Endothelial cell of umbilical vein (primary cell): ENCODE measurements at regions not wholly inside any gene's neighbourhood (a gene's known extent, or its start where the extent isn't known, plus 50 kb on each side); places are given as distances from the start of the nearest gene placed in this dataset.

ENCODE experiments used
- BruUV-seq: library from RNA; stranded (reverse); fragments of 400-500 nt; replicated peaks from 2 replicates; lab custom pipeline; 2021; lab: Mats Ljungman, UMichigan
- CTCF ChIA-PET: fragments of 300-600, 350-600 bp; sonication (Branson Sonifier 250); formaldehyde crosslinking; loops from one replicate; lab custom pipeline; 2021; ENCODE audit warnings: antibody characterized with exemption, inconsistent platforms; lab: Charles Lee
- POLR2A ChIA-PET: fragments of 300-600, 350-600 bp; sonication (Branson Sonifier 250); formaldehyde crosslinking; loops from one replicate; lab custom pipeline; 2021; ENCODE audit warnings: antibody characterized with exemption, inconsistent platforms; lab: Charles Lee
- DNase-seq: peaks from one replicate; pipeline ENCODE4 v3.0.0-alpha.2; 2011; ENCODE audit warnings: low read depth, low spot score
- FAIRE-seq: peaks from 2 replicates; lab custom pipeline; 2011; peaks lifted over from hg19 to GRCh38; lab: Jason Lieb, UNC
- H2AFZ ChIP-seq: 2 replicates; pipeline ENCODE4 v1.6.0; 2012; ENCODE audit warnings: low read depth, low read length, control low read depth, inconsistent platforms
- H3K27ac ChIP-seq: 2 replicates; pipeline ENCODE4 v1.5.1; 2011; ENCODE audit warnings: low read depth, mild to moderate bottlenecking, control low read depth, low read length, moderate library complexity; ENCODE audit not compliant: insufficient read depth
- H3K27me3 ChIP-seq, 2 experiments: 2 replicates each; pipeline versions ENCODE4 v1.6.0 to v1.6.1; 2011; ENCODE audit warnings: low read length in 2 of 2, mixed read lengths in 1 of 2; ENCODE audit not compliant: control insufficient read depth in 2 of 2, insufficient read depth in 2 of 2
- H3K36me3 ChIP-seq, 2 experiments: 2 replicates in 1 of 2; 3 replicates in 1 of 2; pipeline ENCODE4 v1.5.1; 2011; ENCODE audit warnings: low read length in 2 of 2, mild to moderate bottlenecking in 1 of 2, moderate library complexity in 1 of 2; ENCODE audit not compliant: control insufficient read depth in 2 of 2, insufficient read depth in 2 of 2; ENCODE audit errors: extremely low read depth in 1 of 2
- H3K4me1 ChIP-seq: 3 replicates; pipeline ENCODE4 v1.5.1; 2011; ENCODE audit warnings: mild to moderate bottlenecking, low read length; ENCODE audit not compliant: control insufficient read depth, insufficient read depth; ENCODE audit errors: extremely low read depth
- H3K4me2 ChIP-seq: 2 replicates; pipeline ENCODE4 v1.6.1; 2011; ENCODE audit warnings: low read length, control low read depth, mixed read lengths; ENCODE audit not compliant: insufficient read depth
- H3K4me3 ChIP-seq, 3 experiments: fragments of 200-600 bp in 1 of 3; sonication (generic), shearing (Covaris generic) in 1 of 3; replicated peaks in 1 of 3; 2 replicates each; pipeline ENCODE4 v1.5.1; 2011 to 2016; ENCODE audit warnings: control low read depth in 3 of 3, low read length in 3 of 3, mild to moderate bottlenecking in 2 of 3, inconsistent platforms in 1 of 3, low read depth in 1 of 3, moderate library complexity in 1 of 3; ENCODE audit not compliant: insufficient read depth in 1 of 3
- H3K79me2 ChIP-seq: 2 replicates; pipeline ENCODE4 v1.6.0; 2012; ENCODE audit warnings: low read length, inconsistent platforms; ENCODE audit not compliant: control insufficient read depth, insufficient read depth
- H3K9ac ChIP-seq: replicated peaks from 2 replicates; pipeline ENCODE3; 2011; ENCODE audit warnings: low read length, control low read depth; ENCODE audit not compliant: insufficient read depth; ENCODE audit errors: extremely low read depth
- H3K9me1 ChIP-seq: replicated peaks from 3 replicates; pipeline ENCODE4 v1.6.0; 2011; ENCODE audit warnings: mild to moderate bottlenecking, low read length; ENCODE audit not compliant: control insufficient read depth, insufficient read depth; ENCODE audit errors: extremely low read depth
- H3K9me3 ChIP-seq: replicated peaks from 2 replicates; pipeline ENCODE4 v1.5.1; 2012; ENCODE audit warnings: low read length, inconsistent platforms; ENCODE audit not compliant: control insufficient read depth, insufficient read depth
- H4K20me1 ChIP-seq: replicated peaks from 2 replicates; pipeline ENCODE3; 2011; ENCODE audit warnings: mild to moderate bottlenecking, low read length; ENCODE audit not compliant: control insufficient read depth, insufficient read depth; ENCODE audit errors: extremely low read depth
- EZH2 ChIP-seq: IDR thresholded peaks from 2 replicates; pipeline ENCODE4 v1.6.1; 2012; ENCODE audit warnings: borderline replicate concordance, low read depth, mild to moderate bottlenecking, moderate library complexity, low read length, inconsistent platforms; ENCODE audit not compliant: severe bottlenecking
- FOS ChIP-seq: IDR thresholded peaks from 2 replicates; pipeline ENCODE4 v1.6.1; 2011; ENCODE audit warnings: mild to moderate bottlenecking, low read length, moderate library complexity, borderline replicate concordance; ENCODE audit not compliant: insufficient read depth
- GATA2 ChIP-seq: IDR thresholded peaks from 2 replicates; pipeline ENCODE4 v1.7.0; 2011; ENCODE audit warnings: low read depth, mild to moderate bottlenecking, moderate library complexity, mixed read lengths, low read length; ENCODE audit not compliant: insufficient read length, insufficient read depth
- JUN ChIP-seq: IDR thresholded peaks from 2 replicates; pipeline ENCODE4 v1.6.1; 2011; ENCODE audit warnings: borderline replicate concordance, low read depth; ENCODE audit not compliant: insufficient read length, insufficient read depth
- MYC ChIP-seq: IDR thresholded peaks from one replicate; pipeline ENCODE4 v1.6.1; 2011; ENCODE audit warnings: mild to moderate bottlenecking, low read depth, low read length
- POLR2A ChIP-seq: IDR thresholded peaks from 2 replicates; pipeline ENCODE4 v1.6.1; 2012; ENCODE audit warnings: low read depth, mild to moderate bottlenecking, control low read depth, low read length
- POLR2AphosphoS5 ChIP-seq: IDR thresholded peaks from 2 replicates; pipeline ENCODE4 v1.6.1; 2012; ENCODE audit warnings: low read depth, mild to moderate bottlenecking, control low read depth, low read length, moderate library complexity; ENCODE audit not compliant: insufficient read depth
- dilution Hi-C: fragments of 300-500 bp; cut with MboI; formaldehyde crosslinking; loops from one replicate; pipeline ENCODE4 v1.15.0; 2019; ENCODE audit warnings: low sequenced_read_pairs; ENCODE audit not compliant: extremely low pct_ligation_motif_present
- intact Hi-C: fragments of 100-400 bp; cut with micrococcal nuclease; formaldehyde crosslinking; loops from one replicate; pipeline ENCODE4 v1.10.0; 2022
- TF ChIP-seq, protein P1 (sequence below): IDR thresholded peaks from 2 replicates; pipeline ENCODE4 v1.6.1; 2011; ENCODE audit not compliant: insufficient read depth, insufficient read length
- TF ChIP-seq, protein P2 (sequence below), 2 donors: IDR thresholded peaks; 1 replicate in 1 of 2; 2 replicates in 1 of 2; pipeline ENCODE4 v1.5.1; 2011; ENCODE audit warnings: low read length in 2 of 2, mild to moderate bottlenecking in 2 of 2, moderate library complexity in 2 of 2, control low read depth in 1 of 2, inconsistent platforms in 1 of 2, low read depth in 1 of 2; ENCODE audit not compliant: insufficient read depth in 1 of 2; ENCODE audit errors: extremely low read depth in 1 of 2

DNA sequence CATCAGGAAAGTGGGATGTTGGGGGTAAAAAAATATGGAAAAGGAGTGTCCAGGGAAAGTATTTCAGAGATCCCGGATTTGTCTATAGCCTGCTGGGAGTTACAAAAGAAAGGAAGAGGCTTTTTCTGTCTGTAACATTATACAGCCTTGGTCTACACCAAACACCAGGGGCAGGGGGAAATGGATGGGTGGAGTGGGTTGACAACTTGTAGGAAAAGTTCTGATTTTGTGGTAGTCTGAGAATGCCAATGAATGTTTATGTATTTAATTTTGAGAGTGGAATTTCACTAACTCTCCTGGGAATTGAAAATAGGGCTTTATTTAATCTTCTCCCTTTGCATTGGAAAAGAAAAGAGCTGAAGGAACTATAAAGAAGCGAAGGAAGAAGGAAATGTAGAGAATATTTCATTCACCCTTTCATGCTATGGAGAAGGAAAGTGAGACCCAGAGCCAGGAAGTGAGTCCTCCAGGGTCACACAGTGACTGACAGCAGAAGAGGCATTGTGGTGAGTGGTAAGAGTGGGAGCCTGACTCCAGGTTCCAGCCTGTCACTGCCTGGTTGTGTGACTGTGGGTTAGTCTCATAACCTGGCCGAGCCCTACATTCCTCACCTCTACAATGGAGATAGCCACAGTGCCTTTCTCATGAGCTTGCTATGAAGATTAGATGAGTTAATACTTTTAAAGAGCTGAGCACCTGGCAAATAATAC is 346.3 kb upstream of the TNP1 start:
- CTCF ChIA-PET, result interaction anchor here (1.2 to 1.4 kb wide), 2 partner anchors 9 to 39 kb away, joined by 4 to 6 read pairs; no protein-coding TSS in a partner anchor
- BruUV-seq, result no TSS peak
- TF ChIP-seq MYC (no peak), JUN (no peak), FOS (no peak), GATA2 (no peak)
- Histone ChIP-seq H3K79me2 (no peaks in the 10 kb centered on the region), H3K4me1 (no peaks in the 10 kb centered on the region), H4K20me1 (no peaks in the 10 kb centered on the region), H3K4me3 (no peak overlapping the region), H3K27me3 (no peaks in the 10 kb centered on the region), H3K4me2 (no peak overlapping the region), H3K9me3 (no peaks in the 10 kb centered on the region), H2AFZ (peak overlapping the region; percentile 35), H3K36me3 (no peaks in the 10 kb centered on the region), H3K9me1 (no peaks in the 10 kb centered on the region), H3K9ac (no peak overlapping the region), H3K27ac (no peak overlapping the region)
- dilution Hi-C loops, result no loop called here
- POLR2A ChIA-PET, result no interaction called here
- DNase-seq (no peak), FAIRE-seq (no peak)
- intact Hi-C loops, result no loop called here

DNA sequence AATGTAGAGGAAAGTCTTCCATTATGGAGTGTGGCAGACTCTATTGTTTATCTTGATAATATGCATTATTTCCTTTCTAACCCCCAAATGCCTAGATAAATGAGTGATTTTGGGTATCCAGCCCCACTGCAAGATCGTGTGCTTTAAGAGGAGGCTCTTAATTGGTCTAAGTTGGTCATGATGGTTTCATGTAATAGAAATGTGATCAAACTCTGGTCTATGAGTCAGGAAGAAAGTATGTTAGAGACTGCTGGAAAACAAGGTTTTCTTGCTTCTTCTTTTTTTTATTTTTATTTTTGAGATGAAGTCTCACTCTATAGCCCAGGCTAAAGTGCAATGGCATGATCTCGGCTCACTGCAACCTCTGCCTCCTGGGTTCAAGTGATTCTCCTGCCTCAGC is 344.5 kb upstream of the TNP1 start:
- no peaks in the 10 kb centered on the region for H3K27me3 ChIP-seq
- no peak overlapping the region for H3K4me2 ChIP-seq
- H3K4me3 ChIP-seq, result no peak overlapping the region
- dilution Hi-C loops, result no loop called here
- H2AFZ ChIP-seq, result no peak overlapping the region
- CTCF ChIA-PET, result no interaction called here
- DNase-seq (no peak), FAIRE-seq (no peak)
- no peaks in the 10 kb centered on the region for H4K20me1 ChIP-seq
- no TSS peak for BruUV-seq
- no peak overlapping the region for H3K27ac ChIP-seq
- TF ChIP-seq MYC (no peak), POLR2AphosphoS5 (no peak), FOS (no peak), GATA2 (no peak), POLR2A (no peak), EZH2 (no peak), JUN (no peak)
- TF ChIP-seq, protein P1, sequence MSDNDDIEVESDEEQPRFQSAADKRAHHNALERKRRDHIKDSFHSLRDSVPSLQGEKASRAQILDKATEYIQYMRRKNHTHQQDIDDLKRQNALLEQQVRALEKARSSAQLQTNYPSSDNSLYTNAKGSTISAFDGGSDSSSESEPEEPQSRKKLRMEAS, result no peak
- TF ChIP-seq, protein P2, sequence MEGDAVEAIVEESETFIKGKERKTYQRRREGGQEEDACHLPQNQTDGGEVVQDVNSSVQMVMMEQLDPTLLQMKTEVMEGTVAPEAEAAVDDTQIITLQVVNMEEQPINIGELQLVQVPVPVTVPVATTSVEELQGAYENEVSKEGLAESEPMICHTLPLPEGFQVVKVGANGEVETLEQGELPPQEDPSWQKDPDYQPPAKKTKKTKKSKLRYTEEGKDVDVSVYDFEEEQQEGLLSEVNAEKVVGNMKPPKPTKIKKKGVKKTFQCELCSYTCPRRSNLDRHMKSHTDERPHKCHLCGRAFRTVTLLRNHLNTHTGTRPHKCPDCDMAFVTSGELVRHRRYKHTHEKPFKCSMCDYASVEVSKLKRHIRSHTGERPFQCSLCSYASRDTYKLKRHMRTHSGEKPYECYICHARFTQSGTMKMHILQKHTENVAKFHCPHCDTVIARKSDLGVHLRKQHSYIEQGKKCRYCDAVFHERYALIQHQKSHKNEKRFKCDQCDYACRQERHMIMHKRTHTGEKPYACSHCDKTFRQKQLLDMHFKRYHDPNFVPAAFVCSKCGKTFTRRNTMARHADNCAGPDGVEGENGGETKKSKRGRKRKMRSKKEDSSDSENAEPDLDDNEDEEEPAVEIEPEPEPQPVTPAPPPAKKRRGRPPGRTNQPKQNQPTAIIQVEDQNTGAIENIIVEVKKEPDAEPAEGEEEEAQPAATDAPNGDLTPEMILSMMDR (IDR thresholded peaks at IDR 0.05; ENCODE audit: extremely low read depth in 1 of 2, insufficient read depth in 1 of 2, low read depth in 1 of 2, low read length in 2 of 2), result no peak
- H3K9ac ChIP-seq, result no peak overlapping the region
- intact Hi-C loops, result no loop called here
- POLR2A ChIA-PET, result no interaction called here
- H3K36me3 ChIP-seq, result no peaks in the 10 kb centered on the region
- no peaks in the 10 kb centered on the region for H3K79me2 ChIP-seq
- H3K9me1 ChIP-seq, result no peaks in the 10 kb centered on the region
- no peaks in the 10 kb centered on the region for H3K9me3 ChIP-seq
- no peaks in the 10 kb centered on the region for H3K4me1 ChIP-seq
